ENCODE measurements at regions not wholly inside any gene's neighbourhood (a gene's known extent, or its start where the extent isn't known, plus 50 kb on each side); places are given as distances from the start of the nearest gene placed in this dataset.

DNA sequence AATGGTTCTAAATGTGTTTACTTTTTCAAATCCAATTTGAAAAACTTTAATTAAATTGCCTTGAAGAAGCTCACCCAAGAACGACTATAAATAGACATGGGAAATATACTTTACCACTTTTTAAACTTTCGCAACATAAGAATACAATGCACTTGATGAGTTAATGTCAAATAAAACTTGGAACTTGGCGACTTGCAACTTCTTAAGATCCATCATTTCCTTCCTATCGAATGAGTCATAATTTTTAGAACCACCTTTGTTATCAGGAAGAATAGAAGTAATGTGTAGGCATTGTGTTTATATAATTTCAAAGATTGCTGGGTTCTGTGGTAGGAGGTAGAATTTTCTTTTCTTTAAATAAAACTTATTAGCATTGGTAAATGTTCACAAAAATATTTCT lies 1417.4 kb upstream of the FLRT2 start:
- Histone ChIP-seq H3K9me3 (replicated peaks; ENCODE audit: control insufficient read depth, insufficient read depth, low read length) (no peaks in the 10 kb centered on the region), H3K4me2 (ENCODE audit: insufficient read depth, low read length) (no peak overlapping the region), H2AFZ (ENCODE audit: low read depth, low read length) (no peak overlapping the region), H3K9me1 (replicated peaks; ENCODE audit: control insufficient read depth, extremely low read depth, insufficient read depth, low read length) (no peaks in the 10 kb centered on the region), H4K20me1 (replicated peaks; ENCODE audit: control insufficient read depth, extremely low read depth, insufficient read depth, low read length) (no peaks in the 10 kb centered on the region), H3K4me3 (replicated peaks in 1 of 3; ENCODE audit: insufficient read depth in 1 of 3, low read depth in 1 of 3, low read length in 3 of 3) (no peak overlapping the region), H3K4me1 (ENCODE audit: control insufficient read depth, extremely low read depth, insufficient read depth, low read length) (peaks cover 20% of the 10 kb centered on the region), H3K79me2 (ENCODE audit: control insufficient read depth, insufficient read depth, low read length) (no peaks in the 10 kb centered on the region), H3K27me3 (ENCODE audit: control insufficient read depth in 2 of 2, insufficient read depth in 2 of 2, low read length in 2 of 2) (no peaks in the 10 kb centered on the region), H3K27ac (ENCODE audit: insufficient read depth, low read depth, low read length) (peak overlapping the region; percentile 36), H3K9ac (replicated peaks; ENCODE audit: extremely low read depth, insufficient read depth, low read length) (no peak overlapping the region), H3K36me3 (ENCODE audit: control insufficient read depth in 2 of 2, extremely low read depth in 1 of 2, insufficient read depth in 2 of 2, low read length in 2 of 2) (no peaks in the 10 kb centered on the region)
- CTCF ChIA-PET = interaction anchor here (1.1 kb wide), 1 partner anchor 32 kb away, joined by 4 read pairs; no protein-coding TSS in a partner anchor
- POLR2A ChIA-PET = no interaction called here
- DNase-seq (ENCODE audit: low read depth, low spot score) (peak; percentile 49), FAIRE-seq (peak; percentile 68)
- no TSS peak for BruUV-seq (replicated peaks)
- TF ChIP-seq MYC (IDR thresholded peaks at IDR 0.05; ENCODE audit: low read depth, low read length) = no peak
- peak; percentile 73 for TF ChIP-seq FOS (IDR thresholded peaks at IDR 0.05; ENCODE audit: borderline replicate concordance, insufficient read depth, low read length)
- TF ChIP-seq POLR2AphosphoS5 (IDR thresholded peaks at IDR 0.05; ENCODE audit: insufficient read depth, low read depth, low read length) = no peak
- TF ChIP-seq, protein P1, sequence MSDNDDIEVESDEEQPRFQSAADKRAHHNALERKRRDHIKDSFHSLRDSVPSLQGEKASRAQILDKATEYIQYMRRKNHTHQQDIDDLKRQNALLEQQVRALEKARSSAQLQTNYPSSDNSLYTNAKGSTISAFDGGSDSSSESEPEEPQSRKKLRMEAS (IDR thresholded peaks at IDR 0.05; ENCODE audit: insufficient read depth, insufficient read length) = no peak
- no peak for TF ChIP-seq EZH2 (IDR thresholded peaks at IDR 0.05; ENCODE audit: borderline replicate concordance, low read depth, low read length, severe bottlenecking)
- TF ChIP-seq JUN (IDR thresholded peaks at IDR 0.05; ENCODE audit: borderline replicate concordance, insufficient read depth, insufficient read length, low read depth) = peak; percentile 80
- TF ChIP-seq POLR2A (IDR thresholded peaks at IDR 0.05; ENCODE audit: low read depth, low read length) = no peak
- TF ChIP-seq, protein P2, sequence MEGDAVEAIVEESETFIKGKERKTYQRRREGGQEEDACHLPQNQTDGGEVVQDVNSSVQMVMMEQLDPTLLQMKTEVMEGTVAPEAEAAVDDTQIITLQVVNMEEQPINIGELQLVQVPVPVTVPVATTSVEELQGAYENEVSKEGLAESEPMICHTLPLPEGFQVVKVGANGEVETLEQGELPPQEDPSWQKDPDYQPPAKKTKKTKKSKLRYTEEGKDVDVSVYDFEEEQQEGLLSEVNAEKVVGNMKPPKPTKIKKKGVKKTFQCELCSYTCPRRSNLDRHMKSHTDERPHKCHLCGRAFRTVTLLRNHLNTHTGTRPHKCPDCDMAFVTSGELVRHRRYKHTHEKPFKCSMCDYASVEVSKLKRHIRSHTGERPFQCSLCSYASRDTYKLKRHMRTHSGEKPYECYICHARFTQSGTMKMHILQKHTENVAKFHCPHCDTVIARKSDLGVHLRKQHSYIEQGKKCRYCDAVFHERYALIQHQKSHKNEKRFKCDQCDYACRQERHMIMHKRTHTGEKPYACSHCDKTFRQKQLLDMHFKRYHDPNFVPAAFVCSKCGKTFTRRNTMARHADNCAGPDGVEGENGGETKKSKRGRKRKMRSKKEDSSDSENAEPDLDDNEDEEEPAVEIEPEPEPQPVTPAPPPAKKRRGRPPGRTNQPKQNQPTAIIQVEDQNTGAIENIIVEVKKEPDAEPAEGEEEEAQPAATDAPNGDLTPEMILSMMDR (IDR thresholded peaks at IDR 0.05; ENCODE audit: extremely low read depth in 1 of 2, insufficient read depth in 1 of 2, low read depth in 1 of 2, low read length in 2 of 2) = no peak
- peak; percentile 5 for TF ChIP-seq GATA2 (IDR thresholded peaks at IDR 0.05; ENCODE audit: insufficient read depth, insufficient read length, low read depth, low read length)
- intact Hi-C loops (cut with micrococcal nuclease) (loop anchor here (2.0 kb wide), 1 partner anchor 142 kb away; no protein-coding TSS in a partner anchor), dilution Hi-C loops (cut with MboI; ENCODE audit: extremely low pct_ligation_motif_present, low sequenced_read_pairs) (no loop called here)
